Lower lobe of right lung (tissue), 2 donors: ENCODE measurements at regions not wholly inside any gene's neighbourhood (a gene's known extent, or its start where the extent isn't known, plus 50 kb on each side); places are given as distances from the start of the nearest gene placed in this dataset.

ENCODE experiments used
- ATAC-seq, 2 donors: fragments of 200-7000 bp; cut with Tn5 transposase; one replicate each; pipeline ENCODE4 v1.9.1; 2020 to 2022; ENCODE audit warnings: mild to moderate bottlenecking in 2 of 2, moderate library complexity in 2 of 2
- DNase-seq: peaks from one replicate; pipeline ENCODE4 v3.0.0-alpha.2; 2020
- H3K27ac ChIP-seq: fragments of 200-600 bp; one replicate; pipeline ENCODE4 v1.8.0; 2022
- H3K27me3 ChIP-seq: fragments of 200-600 bp; one replicate; pipeline ENCODE4 v1.8.0; 2022; ENCODE audit warnings: low read depth
- H3K36me3 ChIP-seq: fragments of 200-600 bp; one replicate; pipeline ENCODE4 v1.8.0; 2022; ENCODE audit warnings: mild to moderate bottlenecking
- H3K4me1 ChIP-seq: fragments of 200-600 bp; one replicate; pipeline ENCODE4 v1.8.0; 2022
- H3K4me3 ChIP-seq: fragments of 200-600 bp; one replicate; pipeline ENCODE4 v1.8.0; 2022; ENCODE audit warnings: mild to moderate bottlenecking
- H3K9me3 ChIP-seq: fragments of 200-600 bp; one replicate; pipeline ENCODE4 v1.8.0; 2022
- CTCF ChIP-seq: fragments of 200-600 bp; IDR thresholded peaks from one replicate; pipeline ENCODE4 v1.8.0; 2022; ENCODE audit warnings: antibody characterized with exemption, mild to moderate bottlenecking
- intact Hi-C: fragments of 100-400 bp; cut with DNase I; formaldehyde crosslinking; loops from one replicate; pipeline ENCODE4 v1.11.0; 2022
- donor health status: DM: no; HTN: yes; CAD: no; lungs with severe emphysema.

- intact Hi-C loops, result no loop called here
- DNase-seq, result no peak
- no peak for TF ChIP-seq CTCF
- ATAC-seq, result no peak
- Histone ChIP-seq H3K27me3 (no peaks in the 10 kb centered on the region), H3K9me3 (no peaks in the 10 kb centered on the region), H3K36me3 (no peaks in the 10 kb centered on the region), H3K4me3 (no peak overlapping the region), H3K27ac (no peak overlapping the region), H3K4me1 (no peaks in the 10 kb centered on the region)
These were observed 1136.9 kb upstream of the TMEFF2 start for GRCh38 chr2:193331676-193332075.

DNA sequence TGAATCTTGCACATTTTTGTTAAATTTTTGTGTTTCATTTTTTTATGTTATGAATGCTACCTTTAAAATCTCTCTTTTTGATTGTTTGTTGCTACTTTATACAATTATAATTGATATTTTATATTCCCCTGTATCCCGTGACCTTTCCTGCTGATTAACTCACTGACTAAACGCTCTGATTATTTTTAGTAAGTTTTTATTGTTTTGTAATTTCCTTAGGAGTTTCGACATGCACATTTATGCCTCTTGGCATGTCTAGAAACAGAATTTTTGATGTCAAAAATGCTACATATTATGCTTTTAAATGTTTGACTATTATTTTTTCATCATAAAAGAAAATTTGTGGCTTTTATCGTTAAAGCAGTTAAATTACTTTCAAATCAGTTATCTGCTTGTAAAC is 1131.6 kb upstream of the TMEFF2 start:
- no peak overlapping the region for H3K27ac ChIP-seq
- intact Hi-C loops, result no loop called here
- DNase-seq, result no peak
- H3K4me3 ChIP-seq, result no peak overlapping the region
- no peaks in the 10 kb centered on the region for H3K9me3 ChIP-seq
- H3K27me3 ChIP-seq, result no peaks in the 10 kb centered on the region
- ATAC-seq, result no peak
- H3K4me1 ChIP-seq, result no peaks in the 10 kb centered on the region
- no peaks in the 10 kb centered on the region for H3K36me3 ChIP-seq
- no peak for TF ChIP-seq CTCF

GRCh38 chr2:193315428-193316091 is 1120.8 kb upstream of the TMEFF2 start:
- DNase-seq (no peak), ATAC-seq (no peak)
- TF ChIP-seq CTCF, result no peak
- intact Hi-C loops, result no loop called here
- no peaks in the 10 kb centered on the region for H3K9me3 ChIP-seq
- H3K4me3 ChIP-seq, result no peak overlapping the region
- H3K36me3 ChIP-seq, result no peaks in the 10 kb centered on the region
- no peak overlapping the region for H3K27ac ChIP-seq
- no peaks in the 10 kb centered on the region for H3K4me1 ChIP-seq
- no peaks in the 10 kb centered on the region for H3K27me3 ChIP-seq

DNA sequence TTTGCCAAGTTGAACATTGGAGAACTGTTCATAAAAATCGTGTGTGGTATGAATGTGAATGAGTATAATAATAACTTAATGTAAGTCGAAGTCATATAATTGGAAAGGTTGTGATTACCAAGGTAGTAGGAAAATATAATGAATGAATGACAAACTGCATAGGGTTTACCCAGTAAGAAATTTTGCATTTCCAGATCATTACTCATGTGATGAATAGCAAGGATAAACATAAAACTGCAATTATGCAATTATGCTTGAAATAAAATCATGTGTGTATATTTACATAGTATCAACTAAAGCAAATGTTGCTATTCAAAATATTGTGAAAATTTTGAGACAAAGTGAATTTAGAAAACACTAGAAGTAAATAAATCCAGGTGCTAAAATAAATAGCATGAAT is 1108.7 kb upstream of the TMEFF2 start:
- no peak for ATAC-seq
- TF ChIP-seq CTCF, result no peak
- H3K27ac ChIP-seq, result no peak overlapping the region

GRCh38 chr2:193294371-193294770 is 1099.6 kb upstream of the TMEFF2 start:
- Histone ChIP-seq H3K36me3 (no peaks in the 10 kb centered on the region), H3K9me3 (no peaks in the 10 kb centered on the region), H3K27me3 (no peaks in the 10 kb centered on the region), H3K27ac (no peak overlapping the region), H3K4me3 (no peak overlapping the region), H3K4me1 (no peaks in the 10 kb centered on the region)
- no peak for ATAC-seq
- TF ChIP-seq CTCF, result no peak
- no peak for DNase-seq
- intact Hi-C loops, result no loop called here

More for the DNA sequence above, 1108.7 kb upstream of the TMEFF2 start:
- H3K4me3 ChIP-seq, result no peak overlapping the region
- intact Hi-C loops, result no loop called here
- no peaks in the 10 kb centered on the region for H3K27me3 ChIP-seq
- no peaks in the 10 kb centered on the region for H3K9me3 ChIP-seq
- no peak for DNase-seq
- H3K4me1 ChIP-seq, result no peaks in the 10 kb centered on the region
- no peaks in the 10 kb centered on the region for H3K36me3 ChIP-seq
